Esophagus muscularis mucosa (tissue), 4 donors: ENCODE measurements at regions not wholly inside any gene's neighbourhood (a gene's known extent, or its start where the extent isn't known, plus 50 kb on each side); places are given as distances from the start of the nearest gene placed in this dataset.

ENCODE experiments used
- DNase-seq: peaks from one replicate; pipeline ENCODE4 v3.0.0-alpha.2; 2017; ENCODE audit errors: extremely low spot score
- H3K27ac ChIP-seq, 4 donors: fragments of 200-600 bp; sonication (generic); replicated peaks in 1 of 4; 1 replicate in 3 of 4; 2 replicates in 1 of 4; pipeline ENCODE4 v1.5.1; 2016 to 2019; ENCODE audit warnings: mild to moderate bottlenecking in 1 of 4
- H3K27me3 ChIP-seq, 4 donors: fragments of 200-600 bp; sonication (generic); one replicate each; pipeline versions ENCODE4 v1.5.1 to v1.6.0; 2016 to 2019
- H3K36me3 ChIP-seq, 4 donors: fragments of 200-600 bp; sonication (generic); one replicate each; pipeline ENCODE4 v1.5.1; 2016 to 2019
- H3K4me1 ChIP-seq, 4 donors: fragments of 200-600 bp; sonication (generic); one replicate each; pipeline ENCODE4 v1.5.1; 2016 to 2019
- H3K4me3 ChIP-seq, 4 donors: fragments of 200-600 bp; sonication (generic); 1 replicate in 2 of 4; 2 replicates in 2 of 4; pipeline ENCODE4 v1.5.1; 2016 to 2019; ENCODE audit warnings: mild to moderate bottlenecking in 4 of 4, moderate library complexity in 1 of 4
- H3K9me3 ChIP-seq, 4 donors: fragments of 200-600 bp; sonication (generic); 1 replicate in 3 of 4; 2 replicates in 1 of 4; pipeline ENCODE4 v1.5.1; 2016 to 2019
- EP300 ChIP-seq: sonication (generic); formaldehyde crosslinking; IDR thresholded peaks from one replicate; pipeline ENCODE4 v1.6.1; 2017; ENCODE audit warnings: antibody characterized with exemption
- POLR2A ChIP-seq: fragments of 450-650 bp; IDR thresholded peaks from one replicate; pipeline ENCODE4 v1.6.1; 2017; ENCODE audit warnings: antibody characterized with exemption, moderate library complexity, mild to moderate bottlenecking, low read depth
- POLR2AphosphoS5 ChIP-seq, 2 donors: sonication (generic); formaldehyde crosslinking; IDR thresholded peaks; one replicate each; pipeline ENCODE4 v1.6.1; 2017; ENCODE audit warnings: antibody characterized with exemption in 2 of 2
- WGBS: methylation state at CpG from one replicate; pipeline ENCODE4 v1.1.5; 2018; 5-methylcytosine and 5-hydroxymethylcytosine counted together
- intact Hi-C: fragments of 100-400 bp; cut with DNase I; formaldehyde crosslinking; loops from one replicate; pipeline ENCODE4 v1.15.1; 2023
- TF ChIP-seq, protein P1 (sequence below), 3 experiments: fragments of 200-600 bp in 2 of 3; fragments of 450-650 bp in 1 of 3; sonication (generic) in 2 of 3; IDR thresholded peaks; one replicate each; pipeline ENCODE4 v1.5.1; 2017 to 2019; ENCODE audit warnings: antibody characterized with exemption in 3 of 3, mild to moderate bottlenecking in 2 of 3, moderate library complexity in 1 of 3

DNA sequence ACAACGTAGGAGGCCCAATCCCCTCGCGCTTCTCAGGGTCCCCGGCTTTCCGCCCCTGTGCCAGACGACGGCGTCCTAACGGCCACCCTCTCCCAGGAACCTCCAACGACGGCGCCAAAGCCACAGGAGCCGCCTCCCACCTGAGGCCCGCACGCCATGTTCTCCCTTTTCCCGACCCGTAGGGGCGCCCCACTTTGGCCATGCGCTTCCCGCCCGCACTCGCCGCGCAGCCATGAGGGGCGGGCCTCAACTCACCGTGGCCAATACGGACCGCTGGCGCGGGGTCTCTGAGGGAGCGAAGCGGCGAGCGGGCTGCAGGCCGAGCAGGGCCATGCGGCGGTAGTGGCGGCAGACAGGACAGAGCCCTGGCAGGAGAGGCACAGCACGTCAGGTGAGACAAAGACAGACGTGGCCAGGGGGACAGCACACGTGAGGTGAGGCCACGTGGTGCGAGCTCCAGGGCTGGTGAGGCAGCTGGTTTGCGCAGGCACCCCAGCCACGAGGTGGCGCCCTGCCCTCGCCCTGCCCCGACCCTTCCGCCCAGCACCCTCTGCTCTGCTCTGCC, 1005.5 kb upstream of the PTPRD start:
- H3K27me3 ChIP-seq: no peaks in the 10 kb centered on the region
- no peaks in the 10 kb centered on the region for H3K36me3 ChIP-seq
- no peak overlapping the region for H3K4me3 ChIP-seq
- no peak overlapping the region for H3K27ac ChIP-seq
- TF ChIP-seq POLR2AphosphoS5 (IDR thresholded peaks at IDR 0.05) (no peak), POLR2A (no peak), EP300 (no peak)
- TF ChIP-seq, protein P1, sequence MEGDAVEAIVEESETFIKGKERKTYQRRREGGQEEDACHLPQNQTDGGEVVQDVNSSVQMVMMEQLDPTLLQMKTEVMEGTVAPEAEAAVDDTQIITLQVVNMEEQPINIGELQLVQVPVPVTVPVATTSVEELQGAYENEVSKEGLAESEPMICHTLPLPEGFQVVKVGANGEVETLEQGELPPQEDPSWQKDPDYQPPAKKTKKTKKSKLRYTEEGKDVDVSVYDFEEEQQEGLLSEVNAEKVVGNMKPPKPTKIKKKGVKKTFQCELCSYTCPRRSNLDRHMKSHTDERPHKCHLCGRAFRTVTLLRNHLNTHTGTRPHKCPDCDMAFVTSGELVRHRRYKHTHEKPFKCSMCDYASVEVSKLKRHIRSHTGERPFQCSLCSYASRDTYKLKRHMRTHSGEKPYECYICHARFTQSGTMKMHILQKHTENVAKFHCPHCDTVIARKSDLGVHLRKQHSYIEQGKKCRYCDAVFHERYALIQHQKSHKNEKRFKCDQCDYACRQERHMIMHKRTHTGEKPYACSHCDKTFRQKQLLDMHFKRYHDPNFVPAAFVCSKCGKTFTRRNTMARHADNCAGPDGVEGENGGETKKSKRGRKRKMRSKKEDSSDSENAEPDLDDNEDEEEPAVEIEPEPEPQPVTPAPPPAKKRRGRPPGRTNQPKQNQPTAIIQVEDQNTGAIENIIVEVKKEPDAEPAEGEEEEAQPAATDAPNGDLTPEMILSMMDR (IDR thresholded peaks at IDR 0.05): no peak
- no peaks in the 10 kb centered on the region for H3K4me1 ChIP-seq
- no peak for DNase-seq
- intact Hi-C loops: no loop called here
- 92% methylated on average over 40 of the region's 49 CpGs for WGBS
- H3K9me3 ChIP-seq: no peaks in the 10 kb centered on the region

DNA sequence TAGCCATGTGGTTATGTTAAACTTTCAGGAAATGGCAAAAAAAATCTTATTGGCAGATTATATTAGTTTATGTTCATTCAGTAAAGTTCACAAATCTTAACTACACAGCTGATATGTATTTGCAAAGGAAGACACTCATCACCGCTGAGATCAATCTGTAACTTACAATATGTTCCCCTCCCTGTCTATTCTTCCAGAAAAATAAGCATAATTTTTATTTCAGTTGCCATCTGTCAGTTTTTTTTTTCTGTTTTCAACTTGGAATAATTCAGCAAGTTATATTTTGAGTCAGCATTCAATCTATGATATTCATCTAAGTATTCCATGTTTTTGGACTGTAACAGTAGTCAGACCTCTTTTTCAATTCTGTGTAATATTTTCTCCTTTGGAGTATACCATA, 1019.9 kb upstream of the PTPRD start:
- H3K4me1 ChIP-seq: no peaks in the 10 kb centered on the region

DNA sequence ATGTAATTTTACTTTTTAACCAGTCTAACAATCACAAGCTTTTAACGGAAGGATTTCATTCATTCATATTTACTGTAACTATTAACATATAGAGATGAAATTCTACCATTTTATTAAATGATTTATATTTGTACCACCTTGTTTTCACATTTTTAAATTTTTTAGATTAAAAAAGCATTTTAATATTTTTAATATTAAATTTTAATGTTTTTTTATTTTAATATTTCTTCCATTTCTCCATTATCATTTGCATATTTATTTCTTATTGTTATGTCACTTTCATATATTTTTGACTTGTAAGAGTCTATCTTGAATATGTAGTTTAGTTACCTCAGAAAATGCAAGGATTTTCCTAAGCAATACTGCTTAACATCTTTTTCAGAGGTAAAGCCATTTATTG, 1034.0 kb upstream of the PTPRD start:
- Histone ChIP-seq H3K4me3 (no peak overlapping the region), H3K27me3 (no peaks in the 10 kb centered on the region), H3K27ac (no peak overlapping the region), H3K36me3 (no peaks in the 10 kb centered on the region), H3K9me3 (no peaks in the 10 kb centered on the region), H3K4me1 (no peaks in the 10 kb centered on the region)
- TF ChIP-seq POLR2AphosphoS5 (IDR thresholded peaks at IDR 0.05) (no peak), POLR2A (no peak), EP300 (no peak)
- TF ChIP-seq, protein P1 (IDR thresholded peaks at IDR 0.05): no peak
- intact Hi-C loops: no loop called here
- DNase-seq: no peak
- 96% methylated on average over 1 of the region's 1 CpG for WGBS

More for the DNA sequence above, 1019.9 kb upstream of the PTPRD start:
- DNase-seq: no peak
- Histone ChIP-seq H3K27ac (no peak overlapping the region), H3K27me3 (no peaks in the 10 kb centered on the region), H3K36me3 (no peaks in the 10 kb centered on the region), H3K9me3 (peaks cover 0 to 6% (median 0%) of the 10 kb centered on the region in 4 donors), H3K4me3 (no peak overlapping the region)
- intact Hi-C loops: no loop called here
- TF ChIP-seq, protein P1 (IDR thresholded peaks at IDR 0.05): no peak
- TF ChIP-seq POLR2A (no peak), EP300 (no peak), POLR2AphosphoS5 (IDR thresholded peaks at IDR 0.05) (no peak)
- 88% methylated on average over 1 of the region's 1 CpG for WGBS

DNA sequence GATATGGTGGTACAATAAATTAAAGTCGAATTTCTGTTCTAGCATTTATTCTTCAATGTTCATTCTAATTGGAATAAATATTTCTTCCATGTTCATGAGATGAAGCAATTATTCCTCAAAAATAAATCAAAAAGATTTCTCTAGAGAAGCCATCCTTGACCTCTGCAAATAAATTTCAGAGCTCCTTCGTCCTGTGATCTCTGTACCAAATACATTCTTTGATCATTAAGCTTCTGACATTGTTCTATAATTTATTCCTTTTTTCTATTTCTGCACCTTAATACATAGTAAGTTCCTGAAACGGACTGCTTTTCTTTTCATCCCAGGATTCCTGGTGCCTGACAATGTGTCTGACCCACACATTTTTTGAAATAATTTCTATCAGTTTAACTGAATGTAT, 1039.3 kb upstream of the TYRP1 start:
- DNase-seq: no peak
- WGBS: 80% methylated on average over 3 of the region's 3 CpGs

More for the DNA sequence above, 1039.3 kb upstream of the TYRP1 start:
- H3K4me1 ChIP-seq: no peaks in the 10 kb centered on the region
- H3K4me3 ChIP-seq: no peak overlapping the region
- no peaks in the 10 kb centered on the region for H3K27me3 ChIP-seq
- no peaks in the 10 kb centered on the region for H3K9me3 ChIP-seq
- no peak overlapping the region for H3K27ac ChIP-seq
- intact Hi-C loops: loop anchor here (10.0 kb wide), 1 partner anchor 59 kb away; no protein-coding TSS in a partner anchor
- TF ChIP-seq, protein P1 (IDR thresholded peaks at IDR 0.05): no peak
- TF ChIP-seq POLR2A (no peak), EP300 (no peak), POLR2AphosphoS5 (IDR thresholded peaks at IDR 0.05) (no peak)
- H3K36me3 ChIP-seq: no peaks in the 10 kb centered on the region
